Activated CD8-positive, alpha-beta memory T cell treated with anti-CD3 and anti-CD28 coated beads, Interleukin-2, amount 10 ng/mL, durations not matched to agents 7 days and 5 days (primary cell): ENCODE measurements at regions not wholly inside any gene's neighbourhood (a gene's known extent, or its start where the extent isn't known, plus 50 kb on each side); places are given as distances from the start of the nearest gene placed in this dataset.

Experiments used
- ATAC-seq: fragments of 150-1000 bp; cut with Tn5 transposase; one replicate; pipeline ENCODE4 v1.10.0; 2021; ENCODE audit warnings: moderate library complexity
- CTCF ChIA-PET: fragments of 350-600 bp; sonication (Branson Sonifier 250); formaldehyde crosslinking; loops from one replicate; lab custom pipeline; 2021; ENCODE audit warnings: antibody characterized with exemption; lab: Charles Lee
- DNase-seq: peaks from one replicate; pipeline ENCODE4 v3.0.0-alpha.2; 2020
- H3K27ac Mint-ChIP-seq: one replicate; pipeline ENCODE4 v1.8.0; 2021; ENCODE audit warnings: mild to moderate bottlenecking, mixed read lengths
- H3K27me3 Mint-ChIP-seq: one replicate; pipeline ENCODE4 v1.8.0; 2021; ENCODE audit warnings: mixed read lengths
- H3K36me3 Mint-ChIP-seq: one replicate; pipeline ENCODE4 v1.8.0; 2021; ENCODE audit warnings: mild to moderate bottlenecking, mixed read lengths
- H3K4me1 Mint-ChIP-seq: one replicate; pipeline ENCODE4 v1.8.0; 2021; ENCODE audit warnings: mixed read lengths
- H3K4me3 Mint-ChIP-seq: one replicate; pipeline ENCODE4 v1.8.0; 2021; ENCODE audit warnings: mild to moderate bottlenecking, moderate library complexity, mixed read lengths
- H3K9me3 Mint-ChIP-seq: one replicate; pipeline ENCODE4 v1.8.0; 2022; ENCODE audit warnings: low read depth, mixed read lengths

GRCh38 chr1:60831780-60832179 lies 250.6 kb upstream of the NFIA start:
- ATAC-seq (no peak), DNase-seq (no peak)
- Mint-ChIP-seq H3K27me3 (peaks cover 28% of the 10 kb centered on the region), H3K27ac (no peak overlapping the region), H3K36me3 (no peaks in the 10 kb centered on the region), H3K9me3 (no peaks in the 10 kb centered on the region), H3K4me3 (no peak overlapping the region), H3K4me1 (peaks cover 4% of the 10 kb centered on the region)
- CTCF ChIA-PET: no interaction called here

- Mint-ChIP-seq H3K27ac (no peak overlapping the region), H3K36me3 (no peaks in the 10 kb centered on the region), H3K9me3 (no peaks in the 10 kb centered on the region), H3K4me3 (no peak overlapping the region), H3K27me3 (peaks cover 15% of the 10 kb centered on the region), H3K4me1 (peaks cover 7% of the 10 kb centered on the region)
- CTCF ChIA-PET: no interaction called here
- DNase-seq (no peak), ATAC-seq (no peak)
These were observed 253.4 kb upstream of the NFIA start for GRCh38 chr1:60828944-60829343.

- no peak overlapping the region for H3K4me3 Mint-ChIP-seq
- CTCF ChIA-PET: no interaction called here
- peaks cover 3% of the 10 kb centered on the region for H3K4me1 Mint-ChIP-seq
- DNase-seq: no peak
- no peak for ATAC-seq
- H3K27me3 Mint-ChIP-seq: no peaks in the 10 kb centered on the region
- no peaks in the 10 kb centered on the region for H3K36me3 Mint-ChIP-seq
- no peaks in the 10 kb centered on the region for H3K9me3 Mint-ChIP-seq
- H3K27ac Mint-ChIP-seq: no peak overlapping the region
These were observed 255.9 kb upstream of the NFIA start for GRCh38 chr1:60826320-60827094.

GRCh38 chr1:60825593-60825992 lies 256.8 kb upstream of the NFIA start:
- DNase-seq (no peak), ATAC-seq (no peak)
- Mint-ChIP-seq H3K27ac (no peak overlapping the region), H3K9me3 (no peaks in the 10 kb centered on the region), H3K36me3 (no peaks in the 10 kb centered on the region), H3K27me3 (no peaks in the 10 kb centered on the region), H3K4me3 (no peak overlapping the region), H3K4me1 (peaks cover 3% of the 10 kb centered on the region)
- CTCF ChIA-PET: no interaction called here

GRCh38 chr1:60823151-60823550 lies 259.2 kb upstream of the NFIA start:
- ATAC-seq (no peak), DNase-seq (no peak)
- no peak overlapping the region for H3K27ac Mint-ChIP-seq
- H3K4me3 Mint-ChIP-seq: no peak overlapping the region
- no peaks in the 10 kb centered on the region for H3K9me3 Mint-ChIP-seq
- peaks cover 3% of the 10 kb centered on the region for H3K4me1 Mint-ChIP-seq
- CTCF ChIA-PET: no interaction called here
- no peaks in the 10 kb centered on the region for H3K36me3 Mint-ChIP-seq
- peaks cover 3% of the 10 kb centered on the region for H3K27me3 Mint-ChIP-seq

DNA sequence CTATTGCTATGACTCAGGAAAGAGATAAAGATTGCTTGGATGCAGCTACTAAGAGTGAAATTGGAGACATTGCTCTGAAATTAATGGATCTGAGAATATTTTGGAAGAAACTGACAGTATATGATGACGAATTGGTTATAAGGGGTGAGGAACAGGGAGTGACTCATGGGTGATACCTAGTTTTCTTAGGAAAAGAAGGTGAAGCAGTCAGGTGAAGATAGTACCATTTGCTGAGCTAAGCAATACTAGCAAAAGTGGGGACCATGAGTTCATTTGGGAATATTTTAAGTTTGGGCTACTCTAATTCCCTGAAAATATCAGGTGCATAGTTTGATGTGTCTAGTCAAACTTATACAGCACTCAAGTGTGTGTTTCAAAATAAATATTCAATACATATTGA lies 260.1 kb upstream of the NFIA start:
- H3K4me1 Mint-ChIP-seq: peaks cover 3% of the 10 kb centered on the region
- peaks cover 3% of the 10 kb centered on the region for H3K27me3 Mint-ChIP-seq
- no peaks in the 10 kb centered on the region for H3K9me3 Mint-ChIP-seq
- no peak for ATAC-seq
- H3K27ac Mint-ChIP-seq: no peak overlapping the region
- no peak overlapping the region for H3K4me3 Mint-ChIP-seq
- DNase-seq: no peak
- CTCF ChIA-PET: no interaction called here
- no peaks in the 10 kb centered on the region for H3K36me3 Mint-ChIP-seq

GRCh38 chr1:60821156-60821555 lies 261.2 kb upstream of the NFIA start:
- Mint-ChIP-seq H3K36me3 (no peaks in the 10 kb centered on the region), H3K9me3 (no peaks in the 10 kb centered on the region), H3K4me1 (peaks cover under 1% of the 10 kb centered on the region), H3K27me3 (peaks cover 8% of the 10 kb centered on the region), H3K4me3 (no peak overlapping the region), H3K27ac (no peak overlapping the region)
- CTCF ChIA-PET: no interaction called here
- DNase-seq (no peak), ATAC-seq (no peak)

GRCh38 chr1:60818969-60819701 lies 263.2 kb upstream of the NFIA start:
- no peak overlapping the region for H3K4me3 Mint-ChIP-seq

GRCh38 chr1:60813071-60813470 lies 269.3 kb upstream of the NFIA start:
- Mint-ChIP-seq H3K27ac (no peak overlapping the region), H3K4me3 (no peak overlapping the region), H3K36me3 (no peaks in the 10 kb centered on the region), H3K9me3 (no peaks in the 10 kb centered on the region), H3K27me3 (peaks cover 15% of the 10 kb centered on the region), H3K4me1 (no peaks in the 10 kb centered on the region)
- DNase-seq (no peak), ATAC-seq (no peak)
- CTCF ChIA-PET: no interaction called here

More at GRCh38 chr1:60818969-60819701, 263.2 kb upstream of the NFIA start:
- CTCF ChIA-PET: no interaction called here
- no peak overlapping the region for H3K27ac Mint-ChIP-seq
- H3K36me3 Mint-ChIP-seq: no peaks in the 10 kb centered on the region
- H3K27me3 Mint-ChIP-seq: peaks cover 8% of the 10 kb centered on the region
- H3K9me3 Mint-ChIP-seq: no peaks in the 10 kb centered on the region
- DNase-seq: no peak
- H3K4me1 Mint-ChIP-seq: no peaks in the 10 kb centered on the region
- ATAC-seq: no peak

- DNase-seq: no peak
- no peak for ATAC-seq
- CTCF ChIA-PET: no interaction called here
- Mint-ChIP-seq H3K4me1 (no peaks in the 10 kb centered on the region), H3K9me3 (peaks cover 5% of the 10 kb centered on the region), H3K27me3 (peaks cover 10% of the 10 kb centered on the region), H3K27ac (no peak overlapping the region), H3K4me3 (no peak overlapping the region), H3K36me3 (no peaks in the 10 kb centered on the region)
These were observed 273.0 kb upstream of the NFIA start for GRCh38 chr1:60809204-60809980.

DNA sequence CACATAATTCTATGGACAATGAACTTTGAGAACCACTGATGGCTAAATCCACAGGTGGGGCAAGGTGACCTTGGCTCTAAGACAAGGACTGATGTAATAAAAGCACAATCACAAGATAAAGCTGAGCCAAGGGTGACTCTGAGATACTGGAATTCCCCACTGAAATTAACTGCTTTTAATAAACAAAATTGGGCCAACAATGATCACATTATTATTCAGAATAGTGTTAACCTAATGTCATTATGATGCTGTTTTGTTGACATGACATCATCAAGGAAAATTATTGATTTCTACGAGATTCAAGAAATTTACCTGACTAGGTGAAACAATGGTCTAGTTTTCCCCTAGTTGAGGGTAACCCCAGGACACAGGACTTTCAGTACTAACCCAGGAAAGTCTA lies 273.7 kb upstream of the NFIA start:
- Mint-ChIP-seq H3K27me3 (peaks cover 10% of the 10 kb centered on the region), H3K4me1 (no peaks in the 10 kb centered on the region), H3K4me3 (no peak overlapping the region), H3K9me3 (peaks cover 5% of the 10 kb centered on the region), H3K27ac (no peak overlapping the region), H3K36me3 (no peaks in the 10 kb centered on the region)
- no peak for ATAC-seq
- DNase-seq: no peak
- CTCF ChIA-PET: no interaction called here

DNA sequence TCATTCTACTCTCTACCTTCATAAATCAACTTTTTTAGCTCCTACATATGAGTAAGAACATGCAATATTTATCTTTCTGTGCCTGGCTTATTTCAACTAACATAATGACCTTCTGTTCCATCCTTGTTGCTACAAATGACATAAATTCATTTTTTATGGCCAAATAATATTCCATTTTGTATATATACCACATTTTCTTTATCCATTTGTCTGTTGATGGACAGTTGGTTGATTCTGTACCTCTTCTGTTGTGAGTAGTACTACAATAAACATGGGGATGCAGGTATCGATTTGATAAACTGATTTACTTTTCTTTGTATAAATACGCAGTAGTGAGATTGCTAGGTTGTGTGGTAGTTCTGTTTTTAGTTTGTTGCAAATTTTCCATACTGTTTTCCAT lies 279.5 kb upstream of the NFIA start:
- Mint-ChIP-seq H3K9me3 (peaks cover 5% of the 10 kb centered on the region), H3K27ac (no peak overlapping the region), H3K4me1 (no peaks in the 10 kb centered on the region), H3K36me3 (no peaks in the 10 kb centered on the region), H3K4me3 (no peak overlapping the region), H3K27me3 (no peaks in the 10 kb centered on the region)
- DNase-seq: no peak
- ATAC-seq: no peak
- CTCF ChIA-PET: no interaction called here

DNA sequence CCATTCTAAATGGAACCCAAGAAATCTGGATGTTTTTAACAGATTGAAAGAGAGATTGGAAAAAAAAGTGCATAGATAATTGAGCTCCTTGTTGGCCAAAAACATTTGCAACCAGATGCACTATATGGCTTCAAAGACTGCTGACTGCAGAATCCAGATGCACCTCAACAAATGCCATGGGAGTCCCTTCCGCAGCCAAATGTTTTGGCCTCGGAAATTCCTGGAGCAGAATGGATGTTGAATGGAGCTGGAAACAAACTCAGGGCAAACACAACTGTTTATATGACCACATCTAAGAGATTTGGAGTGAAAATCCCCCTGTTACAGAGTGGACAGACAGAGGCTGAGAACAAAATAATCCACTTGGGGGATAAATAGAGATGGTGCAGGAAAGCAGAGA lies 285.0 kb upstream of the NFIA start:
- CTCF ChIA-PET: no interaction called here
- Mint-ChIP-seq H3K27me3 (peaks cover 2% of the 10 kb centered on the region), H3K9me3 (no peaks in the 10 kb centered on the region), H3K4me1 (no peaks in the 10 kb centered on the region), H3K27ac (no peak overlapping the region), H3K4me3 (no peak overlapping the region), H3K36me3 (no peaks in the 10 kb centered on the region)
- DNase-seq (no peak), ATAC-seq (no peak)
